ENCODE measurements at regions not wholly inside any gene's neighbourhood (a gene's known extent, or its start where the extent isn't known, plus 50 kb on each side); places are given as distances from the start of the nearest gene placed in this dataset.

- H3K4me1 ChIP-seq = peaks cover 0 to 14% (median 4%) of the 10 kb centered on the region in 4 donors
- no peaks in the 10 kb centered on the region for H3K9me3 ChIP-seq
- 51% methylated on average over 5 of the region's 5 CpGs for WGBS
- peak; percentile 19 for DNase-seq (ENCODE audit: extremely low spot score)
- H3K27ac ChIP-seq (replicated peaks in 1 of 4) = peak overlapping the region in 1 of 4 donors; percentile 3
- intact Hi-C loops (cut with DNase I) = no loop called here
- TF ChIP-seq, protein P1, sequence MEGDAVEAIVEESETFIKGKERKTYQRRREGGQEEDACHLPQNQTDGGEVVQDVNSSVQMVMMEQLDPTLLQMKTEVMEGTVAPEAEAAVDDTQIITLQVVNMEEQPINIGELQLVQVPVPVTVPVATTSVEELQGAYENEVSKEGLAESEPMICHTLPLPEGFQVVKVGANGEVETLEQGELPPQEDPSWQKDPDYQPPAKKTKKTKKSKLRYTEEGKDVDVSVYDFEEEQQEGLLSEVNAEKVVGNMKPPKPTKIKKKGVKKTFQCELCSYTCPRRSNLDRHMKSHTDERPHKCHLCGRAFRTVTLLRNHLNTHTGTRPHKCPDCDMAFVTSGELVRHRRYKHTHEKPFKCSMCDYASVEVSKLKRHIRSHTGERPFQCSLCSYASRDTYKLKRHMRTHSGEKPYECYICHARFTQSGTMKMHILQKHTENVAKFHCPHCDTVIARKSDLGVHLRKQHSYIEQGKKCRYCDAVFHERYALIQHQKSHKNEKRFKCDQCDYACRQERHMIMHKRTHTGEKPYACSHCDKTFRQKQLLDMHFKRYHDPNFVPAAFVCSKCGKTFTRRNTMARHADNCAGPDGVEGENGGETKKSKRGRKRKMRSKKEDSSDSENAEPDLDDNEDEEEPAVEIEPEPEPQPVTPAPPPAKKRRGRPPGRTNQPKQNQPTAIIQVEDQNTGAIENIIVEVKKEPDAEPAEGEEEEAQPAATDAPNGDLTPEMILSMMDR (IDR thresholded peaks at IDR 0.05) = no peak
- no peak for TF ChIP-seq EP300 (IDR thresholded peaks at IDR 0.05)
- no peak for TF ChIP-seq POLR2A (IDR thresholded peaks at IDR 0.05; ENCODE audit: low read depth)
- TF ChIP-seq POLR2AphosphoS5 (IDR thresholded peaks at IDR 0.05) = no peak
- no peaks in the 10 kb centered on the region for H3K27me3 ChIP-seq
- no peaks in the 10 kb centered on the region for H3K36me3 ChIP-seq
- no peak overlapping the region for H3K4me3 ChIP-seq
Observed at GRCh38 chr13:109897988-109898624, 111.7 kb upstream of the IRS2 start.

- Histone ChIP-seq H3K4me3 (no peak overlapping the region), H3K9me3 (no peaks in the 10 kb centered on the region), H3K4me1 (no peaks in the 10 kb centered on the region), H3K27me3 (no peaks in the 10 kb centered on the region), H3K36me3 (no peaks in the 10 kb centered on the region), H3K27ac (replicated peaks in 1 of 4) (no peak overlapping the region)
- peak; percentile 86 for DNase-seq (ENCODE audit: extremely low spot score)
- 96% methylated on average over 2 of the region's 2 CpGs for WGBS
- intact Hi-C loops (cut with DNase I) = no loop called here
- TF ChIP-seq POLR2AphosphoS5 (IDR thresholded peaks at IDR 0.05) (no peak), EP300 (IDR thresholded peaks at IDR 0.05) (no peak), POLR2A (IDR thresholded peaks at IDR 0.05; ENCODE audit: low read depth) (no peak)
- TF ChIP-seq, protein P1 (IDR thresholded peaks at IDR 0.05) = no peak
Observed at GRCh38 chr13:109892101-109892500, 105.7 kb upstream of the IRS2 start.

DNA sequence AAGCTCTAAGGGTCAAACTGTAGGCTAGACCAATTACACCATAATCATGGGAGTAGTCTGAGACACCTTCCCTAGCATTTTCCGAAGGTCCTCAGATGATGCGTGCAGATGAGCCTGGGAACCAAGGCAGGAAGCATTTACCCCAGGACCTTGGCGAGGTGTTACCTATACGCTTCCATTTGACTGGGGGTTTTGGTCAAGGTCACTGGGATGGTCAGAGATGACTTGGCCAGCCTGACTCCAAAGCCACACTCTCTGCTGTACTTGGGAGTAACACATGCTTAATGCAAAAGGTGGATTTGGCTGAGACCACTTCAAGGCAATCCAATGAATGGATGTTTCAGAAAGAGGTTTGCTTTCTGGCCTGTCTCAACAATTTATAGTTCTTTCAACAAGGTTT lies 98.9 kb upstream of the IRS2 start:
- no peak for TF ChIP-seq EP300 (IDR thresholded peaks at IDR 0.05)
- Histone ChIP-seq H3K27me3 (no peaks in the 10 kb centered on the region), H3K27ac (replicated peaks in 1 of 4) (no peak overlapping the region), H3K9me3 (no peaks in the 10 kb centered on the region), H3K4me3 (no peak overlapping the region), H3K36me3 (no peaks in the 10 kb centered on the region), H3K4me1 (no peaks in the 10 kb centered on the region)
- intact Hi-C loops (cut with DNase I) = no loop called here
- peak; percentile 80 for DNase-seq (ENCODE audit: extremely low spot score)
- WGBS = 90% methylated on average over 4 of the region's 4 CpGs

GRCh38 chr13:109884462-109884861 lies 98.1 kb upstream of the IRS2 start:
- no peak overlapping the region for H3K4me3 ChIP-seq
- 85% methylated on average over 1 of the region's 1 CpG for WGBS
- intact Hi-C loops (cut with DNase I) = no loop called here

More at GRCh38 chr13:109884462-109884861, 98.1 kb upstream of the IRS2 start:
- Histone ChIP-seq H3K27me3 (no peaks in the 10 kb centered on the region), H3K9me3 (no peaks in the 10 kb centered on the region), H3K4me1 (no peaks in the 10 kb centered on the region), H3K36me3 (no peaks in the 10 kb centered on the region), H3K27ac (replicated peaks in 1 of 4) (no peak overlapping the region)
- TF ChIP-seq EP300 (IDR thresholded peaks at IDR 0.05) (no peak), POLR2A (IDR thresholded peaks at IDR 0.05; ENCODE audit: low read depth) (no peak), POLR2AphosphoS5 (IDR thresholded peaks at IDR 0.05) (no peak)
- TF ChIP-seq, protein P1 (IDR thresholded peaks at IDR 0.05) = no peak
- DNase-seq (ENCODE audit: extremely low spot score) = peak; percentile 19
